PC-9 (cell line): ENCODE measurements at regions not wholly inside any gene's neighbourhood (a gene's known extent, or its start where the extent isn't known, plus 50 kb on each side); places are given as distances from the start of the nearest gene placed in this dataset.

Experiments used
- BruUV-seq: library from RNA; stranded (reverse); fragments of 400-500 nt; replicated peaks from 2 replicates; lab custom pipeline; 2021; lab: Mats Ljungman, UMichigan
- CTCF ChIA-PET: fragments of 300-600 bp; sonication (Branson Sonifier 250); formaldehyde crosslinking; loops from one replicate; lab custom pipeline; 2022; ENCODE audit warnings: antibody characterized with exemption; lab: Charles Lee
- POLR2A ChIA-PET: fragments of 300-600 bp; sonication (Branson Sonifier 250); formaldehyde crosslinking; loops from one replicate; lab custom pipeline; 2022; ENCODE audit warnings: antibody characterized with exemption; ENCODE audit not compliant: unreplicated experiment; lab: Charles Lee
- DNase-seq, 2 experiments: peaks; one replicate each; pipeline versions ENCODE4 v3.0.0 to v3.0.0-alpha.2; 2015 to 2022; ENCODE audit warnings: mixed read lengths in 1 of 2
- H2AFZ ChIP-seq: fragments of 200-600 bp; sonication (generic); 2 replicates; pipeline ENCODE4 v1.8.1; 2017; ENCODE audit warnings: antibody characterized with exemption
- H3F3A ChIP-seq: fragments of 200-600 bp; sonication (generic); 2 replicates; pipeline ENCODE4 v1.8.1; 2017; ENCODE audit warnings: antibody characterized with exemption, mild to moderate bottlenecking, low read depth; ENCODE audit not compliant: insufficient read depth
- H3K27ac ChIP-seq: fragments of 200-600 bp; sonication (generic); 2 replicates; pipeline ENCODE4 v1.6.1; 2016; ENCODE audit warnings: mixed run types
- H3K27me3 ChIP-seq: fragments of 200-600 bp; sonication (generic); 2 replicates; pipeline ENCODE4 v1.6.1; 2016; ENCODE audit warnings: low read depth, mixed run types; ENCODE audit not compliant: insufficient read depth
- H3K36me3 ChIP-seq: fragments of 200-600 bp; sonication (generic); 2 replicates; pipeline ENCODE4 v1.6.1; 2016; ENCODE audit warnings: low read depth, mixed run types
- H3K4me1 ChIP-seq: fragments of 200-600 bp; sonication (generic); replicated peaks from 2 replicates; pipeline ENCODE4 v1.6.1; 2016; ENCODE audit warnings: mixed run types; ENCODE audit not compliant: insufficient read depth
- H3K4me2 ChIP-seq: fragments of 200-600 bp; sonication (generic); 2 replicates; pipeline ENCODE4 v1.6.1; 2017; ENCODE audit warnings: mixed run types
- H3K4me3 ChIP-seq: fragments of 200-600 bp; sonication (generic); 2 replicates; pipeline ENCODE4 v1.6.1; 2016; ENCODE audit warnings: mixed run types
- H3K79me2 ChIP-seq: fragments of 200-600 bp; sonication (generic); 2 replicates; pipeline ENCODE4 v1.6.1; 2017; ENCODE audit warnings: low read depth, mixed run types
- H3K9me2 ChIP-seq: fragments of 200-600 bp; sonication (generic); 2 replicates; pipeline ENCODE4 v1.8.1; 2017; ENCODE audit warnings: mild to moderate bottlenecking; ENCODE audit not compliant: insufficient read depth
- H3K9me3 ChIP-seq: fragments of 200-600 bp; sonication (generic); 2 replicates; pipeline ENCODE4 v1.8.1; 2016; ENCODE audit warnings: low read depth; ENCODE audit not compliant: insufficient read depth
- H4K20me1 ChIP-seq: fragments of 200-600 bp; sonication (generic); 2 replicates; pipeline ENCODE4 v1.8.1; 2017; ENCODE audit not compliant: insufficient read depth
- CTCF ChIP-seq: fragments of 200-600 bp; sonication (generic); conservative IDR thresholded peaks from 2 replicates; pipeline ENCODE4 v1.6.1; 2017; ENCODE audit warnings: mixed run types, antibody characterized with exemption, mild to moderate bottlenecking, moderate library complexity
- EZH2 ChIP-seq: fragments of 200-600 bp; sonication (generic); IDR thresholded peaks from 2 replicates; pipeline ENCODE4 v1.8.0; 2017; ENCODE audit warnings: antibody characterized with exemption, low read depth
- intact Hi-C: fragments of 100-400 bp; cut with micrococcal nuclease; formaldehyde crosslinking; loops from one replicate; pipeline ENCODE4 v1.10.0; 2022; ENCODE audit not compliant: unreplicated experiment

- Histone ChIP-seq H4K20me1 (no peaks in the 10 kb centered on the region), H3K4me3 (no peak overlapping the region), H3K79me2 (no peaks in the 10 kb centered on the region), H3K9me2 (no peaks in the 10 kb centered on the region), H3F3A (no peaks in the 10 kb centered on the region), H3K27ac (no peak overlapping the region), H3K36me3 (no peaks in the 10 kb centered on the region), H3K4me1 (no peaks in the 10 kb centered on the region), H2AFZ (no peak overlapping the region), H3K4me2 (no peak overlapping the region), H3K9me3 (peaks cover 15% of the 10 kb centered on the region), H3K27me3 (no peaks in the 10 kb centered on the region; the same call in 1 of the 2 replicates)
- intact Hi-C loops, result no loop called here
- TF ChIP-seq EZH2, result no peak
- TF ChIP-seq CTCF, result no peak
- no TSS peak for BruUV-seq
- POLR2A ChIA-PET, result no interaction called here
- CTCF ChIA-PET, result no interaction called here
- no peak for DNase-seq
These were observed 155.0 kb upstream of the GLI2 start for GRCh38 chr2:120580709-120581108.

GRCh38 chr2:120583121-120583520 is 152.5 kb upstream of the GLI2 start:
- ChIA-PET POLR2A (no interaction called here), CTCF (no interaction called here)
- Histone ChIP-seq H3K4me3 (no peak overlapping the region), H2AFZ (no peak overlapping the region), H3K36me3 (no peaks in the 10 kb centered on the region), H3K4me2 (no peak overlapping the region), H4K20me1 (no peaks in the 10 kb centered on the region), H3K27me3 (no peaks in the 10 kb centered on the region; the same call in 1 of the 2 replicates), H3K27ac (no peak overlapping the region), H3K9me2 (no peaks in the 10 kb centered on the region), H3K9me3 (peaks cover 15% of the 10 kb centered on the region), H3F3A (no peaks in the 10 kb centered on the region), H3K4me1 (no peaks in the 10 kb centered on the region), H3K79me2 (no peaks in the 10 kb centered on the region)
- no peak for DNase-seq
- no TSS peak for BruUV-seq
- intact Hi-C loops, result no loop called here
- no peak for TF ChIP-seq CTCF
- TF ChIP-seq EZH2, result no peak

GRCh38 chr2:120583851-120584570 is 151.7 kb upstream of the GLI2 start:
- Histone ChIP-seq H3K4me1 (no peaks in the 10 kb centered on the region), H4K20me1 (no peaks in the 10 kb centered on the region), H3K4me3 (no peak overlapping the region), H3K27ac (no peak overlapping the region), H3K9me3 (peaks cover 15% of the 10 kb centered on the region), H3K9me2 (no peaks in the 10 kb centered on the region), H3K27me3 (no peaks in the 10 kb centered on the region), H3K4me2 (no peak overlapping the region), H3F3A (no peaks in the 10 kb centered on the region), H2AFZ (no peak overlapping the region), H3K79me2 (no peaks in the 10 kb centered on the region), H3K36me3 (no peaks in the 10 kb centered on the region)
- no peak for TF ChIP-seq CTCF
- TF ChIP-seq EZH2, result no peak
- BruUV-seq, result no TSS peak
- ChIA-PET CTCF (no interaction called here), POLR2A (no interaction called here)
- no peak for DNase-seq
- intact Hi-C loops, result no loop called here
